GM18508 (cell line): ENCODE measurements at regions not wholly inside any gene's neighbourhood (a gene's known extent, or its start where the extent isn't known, plus 50 kb on each side); places are given as distances from the start of the nearest gene placed in this dataset.

Source experiments
- ATAC-seq: cut with Tn5 transposase; IDR thresholded peaks from one replicate; pipeline ENCODE4 v1.9.1; 2021; ENCODE audit warnings: moderate number of reproducible peaks; ENCODE audit not compliant: insufficient read depth, unreplicated experiment

- no peak for ATAC-seq
Observed at GRCh38 chr4:125072269-125072668, 242.5 kb upstream of the FAT4 start.

GRCh38 chr4:125070861-125071260 is 243.9 kb upstream of the FAT4 start:
- no peak for ATAC-seq

- ATAC-seq: no peak
Observed at GRCh38 chr4:125062115-125063050, 252.4 kb upstream of the FAT4 start.

DNA sequence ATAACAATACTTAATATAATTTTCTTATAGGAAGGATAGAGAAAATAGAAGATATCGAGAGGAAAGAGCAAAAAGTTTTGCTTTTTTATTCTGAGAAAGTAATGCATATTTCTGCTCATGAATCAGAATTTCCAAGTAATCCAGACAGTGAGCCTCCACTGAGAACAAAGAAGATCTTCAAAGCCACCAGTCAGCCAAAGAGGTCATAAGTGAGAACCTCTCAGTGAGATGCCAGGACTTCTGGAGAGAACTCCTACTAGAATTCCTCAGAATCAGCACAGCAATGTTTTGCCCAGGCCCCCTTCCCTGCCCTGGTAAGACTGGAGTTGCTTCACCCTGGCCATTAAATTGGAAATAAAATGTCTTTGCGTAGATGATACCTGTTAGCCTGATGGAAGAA is 254.4 kb upstream of the FAT4 start:
- no peak for ATAC-seq

GRCh38 chr4:125049711-125050110 is 265.0 kb upstream of the FAT4 start:
- ATAC-seq: no peak

- ATAC-seq: no peak
Observed at GRCh38 chr4:125045311-125045710, 269.4 kb upstream of the FAT4 start.

DNA sequence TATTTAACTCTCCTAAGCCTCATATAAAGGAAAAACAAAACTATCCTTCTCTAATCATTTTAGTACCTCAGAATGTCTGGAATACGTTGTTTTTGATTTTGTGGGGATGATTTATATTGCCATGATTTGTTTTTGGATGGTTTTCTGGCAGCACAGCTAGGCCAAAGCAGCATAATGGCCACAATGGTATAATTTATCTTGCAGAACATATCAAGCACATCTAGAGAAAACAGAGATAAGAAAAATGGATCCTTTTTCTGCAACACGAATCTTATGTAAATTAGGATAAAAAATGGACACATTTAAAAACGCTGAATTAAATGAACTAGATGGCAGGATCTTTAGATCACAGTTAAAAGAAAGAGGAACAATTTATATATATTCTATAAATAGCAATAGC is 269.9 kb upstream of the FAT4 start:
- ATAC-seq: no peak

DNA sequence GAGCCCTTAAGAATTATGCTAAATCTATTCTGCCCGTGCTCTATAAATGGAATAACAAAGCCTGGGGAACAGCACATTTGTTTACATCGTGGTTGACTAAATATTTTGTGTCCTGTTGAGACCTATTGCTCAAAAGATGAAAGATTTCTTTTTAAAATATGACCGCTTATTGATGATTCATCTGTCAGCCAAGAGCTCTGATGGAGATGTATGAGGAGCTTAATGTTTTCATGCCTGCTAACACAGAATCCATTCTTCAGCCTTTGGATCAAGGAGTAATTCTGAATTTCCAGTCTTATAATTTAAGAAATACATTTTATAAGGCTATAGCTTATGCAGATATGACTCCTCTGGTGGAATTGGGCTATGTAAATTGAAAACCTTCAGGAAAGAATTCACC is 271.3 kb upstream of the FAT4 start:
- no peak for ATAC-seq

GRCh38 chr4:125042041-125042440 is 272.7 kb upstream of the FAT4 start:
- ATAC-seq: no peak

DNA sequence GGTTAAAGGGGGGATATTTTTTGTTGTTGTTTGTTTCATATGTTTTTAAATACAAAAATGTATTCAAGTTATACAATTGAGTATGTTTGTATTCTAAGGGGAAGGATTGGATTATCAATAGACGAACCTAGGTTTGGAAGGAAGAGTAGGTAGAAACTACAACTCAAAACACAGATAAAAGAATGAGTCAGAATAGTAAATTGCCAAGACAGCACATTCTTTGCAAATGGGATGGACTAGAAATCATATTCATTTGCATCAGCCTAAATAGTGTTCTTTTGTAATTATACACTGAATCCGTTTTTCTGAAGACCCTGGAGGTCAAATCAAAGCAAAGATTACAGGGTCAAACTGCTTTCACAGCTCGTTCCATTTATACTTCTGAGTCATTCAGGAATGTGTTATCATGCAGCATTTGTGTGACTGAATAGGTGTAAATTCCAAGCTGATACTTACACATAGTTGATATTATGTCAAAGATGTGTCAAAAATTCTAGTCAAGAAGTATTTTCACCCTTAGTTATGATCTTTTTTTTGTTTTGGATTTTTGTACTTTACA is 273.3 kb upstream of the FAT4 start:
- ATAC-seq: no peak

DNA sequence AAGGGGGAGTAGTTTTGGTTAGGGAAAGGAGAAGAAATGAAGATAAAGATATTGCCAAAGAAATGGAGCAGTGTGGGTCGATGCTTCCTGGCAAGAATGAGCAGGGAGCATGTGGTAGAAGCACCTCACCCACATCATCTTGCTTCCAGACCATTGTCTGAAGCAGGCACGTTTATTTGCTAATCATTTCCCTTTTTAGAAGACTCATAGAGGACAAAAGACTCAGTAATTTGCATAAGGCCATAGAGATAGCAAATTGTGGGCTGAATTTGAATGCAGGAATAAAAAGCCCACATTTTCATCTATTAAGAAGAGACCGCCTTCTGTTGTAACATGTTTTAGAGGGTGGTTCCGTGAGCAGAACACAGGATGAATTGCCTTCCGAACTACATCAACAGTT is 275.2 kb upstream of the FAT4 start:
- no peak for ATAC-seq

GRCh38 chr4:125022855-125023501 is 291.8 kb upstream of the FAT4 start:
- ATAC-seq: no peak

DNA sequence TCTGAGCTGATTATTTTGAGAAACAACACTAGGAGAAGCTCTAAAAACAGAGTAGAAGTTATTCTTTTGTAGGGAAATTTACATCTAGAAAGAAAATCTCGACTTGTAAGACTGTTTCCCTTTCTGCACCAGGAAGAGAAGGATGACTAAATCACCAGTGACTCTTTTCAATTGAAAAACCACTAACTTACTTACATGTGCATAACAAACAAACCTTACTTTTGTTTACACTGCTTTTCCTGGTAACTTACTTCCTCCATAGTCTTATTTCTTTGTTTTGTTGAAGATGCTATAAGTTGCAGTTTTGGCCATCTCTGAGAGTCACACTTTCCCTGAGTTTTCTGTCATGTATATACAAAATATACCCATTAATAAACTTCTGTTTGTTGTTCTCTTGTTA is 293.6 kb upstream of the FAT4 start:
- no peak for ATAC-seq

- no peak for ATAC-seq
Observed at GRCh38 chr4:125020089-125021034, 294.4 kb upstream of the FAT4 start.

GRCh38 chr4:125016892-125017299 is 297.9 kb upstream of the FAT4 start:
- no peak for ATAC-seq

- ATAC-seq: no peak
Observed at GRCh38 chr4:125013891-125014290, 300.9 kb upstream of the FAT4 start.

- no peak for ATAC-seq
Observed at GRCh38 chr4:125011646-125012045, 299.1 kb upstream of the ANKRD50 start.

DNA sequence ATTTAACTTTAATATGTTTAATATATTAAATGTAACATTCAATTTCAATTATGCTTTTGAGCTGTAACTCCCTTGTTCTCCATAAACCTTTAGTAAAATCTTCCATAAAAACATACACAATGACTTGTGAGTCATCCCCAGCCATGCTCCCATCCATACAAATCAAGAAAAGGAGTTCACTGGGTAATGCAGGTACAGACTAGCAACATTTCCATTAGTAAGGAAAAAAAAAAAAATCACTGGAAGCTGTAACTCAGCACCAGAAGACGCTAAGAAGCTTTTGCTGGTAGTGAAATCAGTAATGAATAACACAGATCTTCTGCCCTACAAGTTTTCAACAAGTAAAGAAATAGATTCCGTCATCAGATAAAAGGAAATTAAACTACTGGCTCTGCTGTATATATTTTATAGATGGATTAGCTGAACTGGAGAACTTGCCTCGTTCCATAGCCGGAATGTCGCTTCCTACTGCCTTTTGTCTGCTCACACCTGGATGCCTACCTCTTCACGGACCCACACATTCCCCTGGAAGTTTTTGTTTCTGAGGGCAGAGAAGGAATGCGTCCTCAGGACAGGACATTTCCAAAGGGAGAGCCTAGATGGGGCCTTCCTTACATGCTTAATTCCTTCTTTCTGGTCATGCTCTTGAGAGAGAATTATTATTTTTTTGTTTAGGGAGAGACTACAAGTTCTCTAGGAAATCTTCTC is 298.4 kb upstream of the ANKRD50 start:
- no peak for ATAC-seq

DNA sequence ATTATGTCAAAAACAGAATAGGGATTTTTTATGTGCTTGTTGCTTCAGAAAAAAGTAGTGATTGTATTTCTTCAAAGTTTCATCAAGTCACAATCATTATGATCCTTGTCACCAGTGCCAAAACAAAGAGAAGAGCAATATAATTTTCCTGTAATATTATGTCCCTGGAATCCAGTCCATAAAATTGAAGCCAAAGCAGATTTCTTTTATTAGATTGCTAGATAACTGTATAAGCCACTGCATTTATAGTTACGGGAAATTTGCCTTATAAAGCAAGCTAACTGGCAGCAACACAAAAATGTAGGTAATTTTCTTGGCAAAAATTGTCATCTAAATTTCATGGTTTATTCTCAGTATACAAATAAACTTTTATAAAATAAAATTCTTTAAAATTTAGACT is 296.1 kb upstream of the ANKRD50 start:
- ATAC-seq: no peak

GRCh38 chr4:125004676-125005075 is 292.1 kb upstream of the ANKRD50 start:
- ATAC-seq: no peak
